Thoracic aorta (tissue), 2 donors: ENCODE measurements at regions not wholly inside any gene's neighbourhood (a gene's known extent, or its start where the extent isn't known, plus 50 kb on each side); places are given as distances from the start of the nearest gene placed in this dataset.
A peak's percentile ranks its signal among the peaks of the same experiment; 100 is the strongest.
"Not testable (repeated sequence)": the region's sequence is repeated elsewhere in the genome, so short reads cannot be mapped to it uniquely, and the experiment has no call there.

ENCODE experiments used
- ATAC-seq: fragments of 150-250 bp; one replicate; pipeline ENCODE4 v1.8.0; 2017; ENCODE audit warnings: low read depth; ENCODE audit not compliant: insufficient number of reproducible peaks, low FRiP score
- DNase-seq: peaks from one replicate; pipeline ENCODE4 v3.0.0-alpha.2; 2020; ENCODE audit warnings: low spot score
- H3K27ac ChIP-seq, 2 donors: fragments of 200-600 bp; sonication (generic); 1 replicate in 1 of 2; 2 replicates in 1 of 2; pipeline ENCODE4 v1.5.1; 2016; ENCODE audit warnings: mild to moderate bottlenecking in 2 of 2, moderate library complexity in 2 of 2
- H3K27me3 ChIP-seq: fragments of 200-600 bp; sonication (generic); replicated peaks from 2 replicates; pipeline ENCODE4 v1.6.0; 2016; ENCODE audit warnings: mild to moderate bottlenecking; ENCODE audit not compliant: insufficient read depth
- H3K36me3 ChIP-seq: fragments of 200-600 bp; sonication (generic); one replicate; pipeline ENCODE4 v1.5.1; 2016
- H3K4me1 ChIP-seq, 2 donors: fragments of 200-600 bp; sonication (generic); 1 replicate in 1 of 2; 2 replicates in 1 of 2; pipeline versions ENCODE4 v1.5.1 to v1.6.0; 2016; ENCODE audit warnings: low read depth in 2 of 2, mild to moderate bottlenecking in 1 of 2; ENCODE audit not compliant: control insufficient read depth in 1 of 2
- H3K4me3 ChIP-seq: fragments of 200-600 bp; sonication (generic); 2 replicates; pipeline ENCODE4 v1.5.1; 2016; ENCODE audit warnings: mild to moderate bottlenecking
- H3K9me3 ChIP-seq: fragments of 200-600 bp; sonication (generic); 2 replicates; pipeline ENCODE4 v1.5.1; 2016
- CTCF ChIP-seq: fragments of 200-600 bp; sonication (generic); IDR thresholded peaks from one replicate; pipeline ENCODE4 v1.5.1; 2019; ENCODE audit warnings: antibody characterized with exemption

DNA sequence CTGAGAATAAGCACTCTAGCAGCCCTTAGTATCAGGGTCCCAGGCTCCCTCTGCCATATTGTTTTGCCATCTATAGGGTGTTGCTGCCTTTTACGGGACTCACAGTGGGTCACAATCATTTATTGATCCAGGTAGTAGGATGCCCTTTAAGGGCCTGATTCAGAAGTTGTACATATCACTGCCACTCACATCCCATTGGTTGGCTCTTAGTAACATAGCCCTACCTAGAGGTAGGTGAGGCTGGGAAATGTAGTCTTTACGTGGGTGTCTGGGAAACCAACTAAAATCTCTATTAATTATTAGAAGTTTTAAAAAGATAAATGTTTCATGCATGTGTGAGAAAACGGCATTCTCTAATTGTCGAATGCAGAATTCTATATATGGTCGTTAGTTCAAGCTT is 78.8 kb upstream of the ATP5PO start:
- DNase-seq (no peak), ATAC-seq (no peak)
- no peaks in the 10 kb centered on the region for H3K9me3 ChIP-seq
- peaks cover 12 to 32% of the 10 kb centered on the region in 2 donors for H3K4me1 ChIP-seq
- H3K27me3 ChIP-seq, result no peaks in the 10 kb centered on the region
- no peak overlapping the region for H3K4me3 ChIP-seq
- no peak for TF ChIP-seq CTCF
- no peaks in the 10 kb centered on the region for H3K36me3 ChIP-seq
- peak overlapping the region in 1 of 2 donors; percentile 62 for H3K27ac ChIP-seq

DNA sequence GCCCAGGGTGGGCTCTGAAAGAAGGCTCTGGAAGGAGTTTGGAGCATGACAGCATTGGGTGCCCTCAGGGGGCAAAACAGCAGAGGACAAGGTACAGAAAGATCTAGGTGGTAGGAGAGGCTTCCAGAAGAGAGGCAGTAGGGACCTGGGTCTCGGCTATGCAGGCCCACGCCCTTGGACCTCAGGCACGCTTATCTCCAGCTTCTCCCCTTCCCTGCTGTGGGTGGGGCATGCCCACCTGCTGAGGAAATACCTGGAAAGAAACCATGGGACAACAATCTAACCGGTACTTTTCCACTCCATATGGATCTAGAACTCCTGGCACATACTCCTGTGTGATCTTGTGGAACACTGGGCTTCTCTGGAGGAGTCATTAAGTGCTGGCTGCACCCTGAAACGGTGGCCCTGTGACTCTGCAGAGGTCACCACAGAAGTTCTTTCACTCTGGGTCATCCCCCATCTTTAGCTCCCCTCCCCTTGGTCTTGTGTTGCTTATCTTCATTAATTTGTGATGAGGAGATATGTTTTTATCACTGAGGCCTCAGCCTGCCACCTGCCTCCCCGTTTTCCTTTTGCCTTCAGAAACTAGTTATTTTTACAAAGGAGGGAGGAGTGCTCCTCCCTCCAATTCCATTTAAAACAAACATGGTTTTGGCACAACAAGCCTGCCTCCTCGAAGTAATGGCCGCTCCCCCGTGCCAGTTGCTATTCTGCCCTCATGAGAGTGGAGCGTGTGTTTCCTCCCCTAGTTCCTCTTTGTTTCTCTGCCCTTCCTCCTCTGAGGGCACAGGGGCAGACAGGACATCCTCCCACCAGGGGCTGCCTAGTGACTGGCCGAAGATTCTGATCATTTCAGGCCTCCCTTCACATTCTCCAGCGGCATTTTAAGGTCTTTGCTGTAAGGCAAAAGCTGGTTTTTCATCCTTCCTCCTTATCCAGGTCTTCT is 78.0 kb upstream of the ATP5PO start:
- ATAC-seq (no peak), DNase-seq (no peak)
- Histone ChIP-seq H3K4me1 (peaks cover 12 to 32% of the 10 kb centered on the region in 2 donors), H3K36me3 (no peaks in the 10 kb centered on the region), H3K4me3 (no peak overlapping the region), H3K27ac (peak overlapping the region; percentile 47 to 62), H3K9me3 (no peaks in the 10 kb centered on the region), H3K27me3 (no peaks in the 10 kb centered on the region)
- no peak for TF ChIP-seq CTCF

DNA sequence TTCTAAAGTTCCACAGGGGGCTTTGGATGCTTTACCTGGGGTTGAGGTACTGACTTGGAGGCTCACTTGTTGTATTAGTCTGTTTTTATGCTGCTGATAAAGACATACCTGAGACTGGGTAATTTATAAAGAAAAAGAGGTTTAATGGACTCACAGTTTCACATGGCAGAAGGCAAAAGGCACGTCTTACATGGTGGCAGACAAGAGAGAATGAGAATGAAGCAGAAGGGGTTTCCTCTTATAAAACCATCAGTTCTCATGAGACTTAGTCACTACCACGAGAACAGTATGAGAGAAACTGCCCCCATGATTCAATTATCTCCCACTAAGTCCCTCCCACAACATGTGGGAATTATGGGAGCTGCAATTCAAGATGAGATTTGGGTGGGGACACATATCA is 76.8 kb upstream of the ATP5PO start:
- H3K36me3 ChIP-seq, ATAC-seq: not testable (repeated sequence)

GRCh38 chr21:33991133-33991532 is 75.5 kb upstream of the ATP5PO start:
- peaks cover 12 to 13% of the 10 kb centered on the region in 2 donors for H3K4me1 ChIP-seq
- H3K27me3 ChIP-seq, result no peaks in the 10 kb centered on the region
- ATAC-seq, result no peak
- H3K36me3 ChIP-seq, result no peaks in the 10 kb centered on the region
- DNase-seq, result no peak
- H3K27ac ChIP-seq, result no peak overlapping the region
- no peak for TF ChIP-seq CTCF
- no peak overlapping the region for H3K4me3 ChIP-seq
- no peaks in the 10 kb centered on the region for H3K9me3 ChIP-seq

More for the DNA sequence above, 76.8 kb upstream of the ATP5PO start:
- peaks cover 12 to 21% of the 10 kb centered on the region in 2 donors for H3K4me1 ChIP-seq
- not testable (repeated sequence) for DNase-seq, H3K9me3 ChIP-seq, H3K27ac ChIP-seq, H3K27me3 ChIP-seq, H3K4me3 ChIP-seq

- no peak for TF ChIP-seq CTCF
- DNase-seq (no peak), ATAC-seq (no peak)
- no peaks in the 10 kb centered on the region for H3K27me3 ChIP-seq
- no peak overlapping the region for H3K4me3 ChIP-seq
- H3K36me3 ChIP-seq, result no peaks in the 10 kb centered on the region
- no peak overlapping the region for H3K27ac ChIP-seq
- H3K9me3 ChIP-seq, result no peaks in the 10 kb centered on the region
- peaks cover 12 to 13% of the 10 kb centered on the region in 2 donors for H3K4me1 ChIP-seq
Measured at GRCh38 chr21:33989440-33989839, 73.8 kb upstream of the ATP5PO start.
